Prostate gland (tissue), 2 donors: ENCODE measurements at regions not wholly inside any gene's neighbourhood (a gene's known extent, or its start where the extent isn't known, plus 50 kb on each side); places are given as distances from the start of the nearest gene placed in this dataset.

Experiments used
- CTCF ChIP-seq, 4 experiments: fragments of 200-600 bp in 2 of 4; fragments of 450-650 bp in 2 of 4; sonication (generic) in 2 of 4; IDR thresholded peaks; 1 replicate in 3 of 4; 2 replicates in 1 of 4; pipeline ENCODE4 v1.5.1; 2016 to 2019; ENCODE audit warnings: antibody characterized with exemption in 4 of 4, mild to moderate bottlenecking in 2 of 4, moderate library complexity in 2 of 4
- POLR2A ChIP-seq: fragments of 450-650 bp; IDR thresholded peaks from one replicate; pipeline ENCODE4 v1.6.1; 2016; ENCODE audit warnings: antibody characterized with exemption, mild to moderate bottlenecking
- POLR2AphosphoS5 ChIP-seq: sonication (generic); formaldehyde crosslinking; IDR thresholded peaks from one replicate; pipeline ENCODE4 v1.6.1; 2017; ENCODE audit warnings: antibody characterized with exemption

GRCh38 chr9:75438716-75439115, 350.4 kb downstream of the OSTF1 start:
- TF ChIP-seq CTCF (IDR thresholded peaks at IDR 0.05), result no peak
- TF ChIP-seq POLR2AphosphoS5, result no peak
- TF ChIP-seq POLR2A, result no peak
